ENCODE measurements at regions not wholly inside any gene's neighbourhood (a gene's known extent, or its start where the extent isn't known, plus 50 kb on each side); places are given as distances from the start of the nearest gene placed in this dataset.

- Histone ChIP-seq H3K4me3 (ENCODE audit: low read length) (no peak overlapping the region), H3K27me3 (ENCODE audit: control insufficient read depth, insufficient read depth, low read length) (peaks cover 12% of the 10 kb centered on the region), H3K4me1 (ENCODE audit: control insufficient read depth, insufficient read depth, low read length) (peaks cover 7% of the 10 kb centered on the region), H3K9ac (ENCODE audit: low read depth, low read length) (no peak overlapping the region), H3K4me2 (ENCODE audit: low read length) (no peak overlapping the region), H3K36me3 (ENCODE audit: insufficient read depth, low read length) (no peaks in the 10 kb centered on the region), H3K9me3 (replicated peaks; ENCODE audit: low read length) (no peaks in the 10 kb centered on the region)
Measured at GRCh38 chr5:124397317-124397716, 349.1 kb downstream of the ZNF608 start.

- Histone ChIP-seq H3K27me3 (ENCODE audit: control insufficient read depth, insufficient read depth, low read length) (peaks cover 12% of the 10 kb centered on the region), H3K9me3 (replicated peaks; ENCODE audit: low read length) (no peaks in the 10 kb centered on the region), H3K4me3 (ENCODE audit: low read length) (no peak overlapping the region), H3K36me3 (ENCODE audit: insufficient read depth, low read length) (no peaks in the 10 kb centered on the region), H3K4me1 (ENCODE audit: control insufficient read depth, insufficient read depth, low read length) (no peaks in the 10 kb centered on the region), H3K4me2 (ENCODE audit: low read length) (no peak overlapping the region), H3K9ac (ENCODE audit: low read depth, low read length) (no peak overlapping the region)
Measured at GRCh38 chr5:124395926-124396325, 350.5 kb downstream of the ZNF608 start.

- no peaks in the 10 kb centered on the region for H3K36me3 ChIP-seq (ENCODE audit: insufficient read depth, low read length)
- H3K27me3 ChIP-seq (ENCODE audit: control insufficient read depth, insufficient read depth, low read length) = peaks cover 12% of the 10 kb centered on the region
- H3K4me1 ChIP-seq (ENCODE audit: control insufficient read depth, insufficient read depth, low read length) = no peaks in the 10 kb centered on the region
- no peak overlapping the region for H3K9ac ChIP-seq (ENCODE audit: low read depth, low read length)
- peaks cover 2% of the 10 kb centered on the region for H3K9me3 ChIP-seq (replicated peaks; ENCODE audit: low read length)
- H3K4me2 ChIP-seq (ENCODE audit: low read length) = no peak overlapping the region
- H3K4me3 ChIP-seq (ENCODE audit: low read length) = no peak overlapping the region
Measured at GRCh38 chr5:124395287-124395686, 351.2 kb downstream of the ZNF608 start.

GRCh38 chr5:124394700-124395245, 351.7 kb downstream of the ZNF608 start:
- H3K4me2 ChIP-seq (ENCODE audit: low read length) = no peak overlapping the region
- H3K4me3 ChIP-seq (ENCODE audit: low read length) = no peak overlapping the region
- peaks cover 2% of the 10 kb centered on the region for H3K9me3 ChIP-seq (replicated peaks; ENCODE audit: low read length)
- H3K9ac ChIP-seq (ENCODE audit: low read depth, low read length) = no peak overlapping the region
- no peaks in the 10 kb centered on the region for H3K36me3 ChIP-seq (ENCODE audit: insufficient read depth, low read length)
- peaks cover 12% of the 10 kb centered on the region for H3K27me3 ChIP-seq (ENCODE audit: control insufficient read depth, insufficient read depth, low read length)
- no peaks in the 10 kb centered on the region for H3K4me1 ChIP-seq (ENCODE audit: control insufficient read depth, insufficient read depth, low read length)

GRCh38 chr5:124393584-124394379, 352.7 kb downstream of the ZNF608 start:
- H3K9me3 ChIP-seq (replicated peaks; ENCODE audit: low read length) = peaks cover 2% of the 10 kb centered on the region
- H3K4me1 ChIP-seq (ENCODE audit: control insufficient read depth, insufficient read depth, low read length) = no peaks in the 10 kb centered on the region
- no peak overlapping the region for H3K4me2 ChIP-seq (ENCODE audit: low read length)
- H3K4me3 ChIP-seq (ENCODE audit: low read length) = no peak overlapping the region
- peaks cover 12% of the 10 kb centered on the region for H3K27me3 ChIP-seq (ENCODE audit: control insufficient read depth, insufficient read depth, low read length)
- H3K9ac ChIP-seq (ENCODE audit: low read depth, low read length) = no peak overlapping the region
- H3K36me3 ChIP-seq (ENCODE audit: insufficient read depth, low read length) = no peaks in the 10 kb centered on the region

- Histone ChIP-seq H3K4me2 (ENCODE audit: low read length) (no peak overlapping the region), H3K9me3 (replicated peaks; ENCODE audit: low read length) (peaks cover 3% of the 10 kb centered on the region), H3K4me3 (ENCODE audit: low read length) (no peak overlapping the region), H3K4me1 (ENCODE audit: control insufficient read depth, insufficient read depth, low read length) (no peaks in the 10 kb centered on the region), H3K36me3 (ENCODE audit: insufficient read depth, low read length) (no peaks in the 10 kb centered on the region), H3K9ac (ENCODE audit: low read depth, low read length) (no peak overlapping the region), H3K27me3 (ENCODE audit: control insufficient read depth, insufficient read depth, low read length) (no peaks in the 10 kb centered on the region)
Measured at GRCh38 chr5:124383693-124384092, 362.7 kb downstream of the ZNF608 start.

GRCh38 chr5:124377386-124377785, 369.1 kb downstream of the ZNF608 start:
- no peak overlapping the region for H3K4me2 ChIP-seq (ENCODE audit: low read length)
- H3K9me3 ChIP-seq (replicated peaks; ENCODE audit: low read length) = no peaks in the 10 kb centered on the region
- H3K4me3 ChIP-seq (ENCODE audit: low read length) = no peak overlapping the region
- H3K27me3 ChIP-seq (ENCODE audit: control insufficient read depth, insufficient read depth, low read length) = no peaks in the 10 kb centered on the region
- H3K9ac ChIP-seq (ENCODE audit: low read depth, low read length) = no peak overlapping the region
- no peaks in the 10 kb centered on the region for H3K36me3 ChIP-seq (ENCODE audit: insufficient read depth, low read length)
- H3K4me1 ChIP-seq (ENCODE audit: control insufficient read depth, insufficient read depth, low read length) = no peaks in the 10 kb centered on the region

- Histone ChIP-seq H3K4me3 (ENCODE audit: low read length) (no peak overlapping the region), H3K27me3 (ENCODE audit: control insufficient read depth, insufficient read depth, low read length) (no peaks in the 10 kb centered on the region), H3K4me2 (ENCODE audit: low read length) (no peak overlapping the region), H3K9me3 (replicated peaks; ENCODE audit: low read length) (no peaks in the 10 kb centered on the region), H3K36me3 (ENCODE audit: insufficient read depth, low read length) (no peaks in the 10 kb centered on the region), H3K4me1 (ENCODE audit: control insufficient read depth, insufficient read depth, low read length) (no peaks in the 10 kb centered on the region), H3K9ac (ENCODE audit: low read depth, low read length) (no peak overlapping the region)
Measured at GRCh38 chr5:124373883-124374282, 372.6 kb downstream of the ZNF608 start.

GRCh38 chr5:124372457-124372856, 374.0 kb downstream of the ZNF608 start:
- no peaks in the 10 kb centered on the region for H3K36me3 ChIP-seq (ENCODE audit: insufficient read depth, low read length)
- no peaks in the 10 kb centered on the region for H3K27me3 ChIP-seq (ENCODE audit: control insufficient read depth, insufficient read depth, low read length)
- H3K9ac ChIP-seq (ENCODE audit: low read depth, low read length) = no peak overlapping the region
- no peaks in the 10 kb centered on the region for H3K4me1 ChIP-seq (ENCODE audit: control insufficient read depth, insufficient read depth, low read length)
- H3K4me2 ChIP-seq (ENCODE audit: low read length) = no peak overlapping the region
- H3K4me3 ChIP-seq (ENCODE audit: low read length) = no peak overlapping the region
- no peaks in the 10 kb centered on the region for H3K9me3 ChIP-seq (replicated peaks; ENCODE audit: low read length)

GRCh38 chr5:124371111-124371706, 375.2 kb downstream of the ZNF608 start:
- H3K36me3 ChIP-seq (ENCODE audit: insufficient read depth, low read length) = no peaks in the 10 kb centered on the region
- no peaks in the 10 kb centered on the region for H3K27me3 ChIP-seq (ENCODE audit: control insufficient read depth, insufficient read depth, low read length)
- no peak overlapping the region for H3K4me3 ChIP-seq (ENCODE audit: low read length)
- H3K4me1 ChIP-seq (ENCODE audit: control insufficient read depth, insufficient read depth, low read length) = no peaks in the 10 kb centered on the region
- H3K4me2 ChIP-seq (ENCODE audit: low read length) = no peak overlapping the region
- no peaks in the 10 kb centered on the region for H3K9me3 ChIP-seq (replicated peaks; ENCODE audit: low read length)
- no peak overlapping the region for H3K9ac ChIP-seq (ENCODE audit: low read depth, low read length)

GRCh38 chr5:124370601-124371000, 375.8 kb downstream of the ZNF608 start:
- no peaks in the 10 kb centered on the region for H3K9me3 ChIP-seq (replicated peaks; ENCODE audit: low read length)
- H3K36me3 ChIP-seq (ENCODE audit: insufficient read depth, low read length) = no peaks in the 10 kb centered on the region
- no peaks in the 10 kb centered on the region for H3K27me3 ChIP-seq (ENCODE audit: control insufficient read depth, insufficient read depth, low read length)
- H3K4me2 ChIP-seq (ENCODE audit: low read length) = no peak overlapping the region
- H3K4me3 ChIP-seq (ENCODE audit: low read length) = no peak overlapping the region
- no peaks in the 10 kb centered on the region for H3K4me1 ChIP-seq (ENCODE audit: control insufficient read depth, insufficient read depth, low read length)
- no peak overlapping the region for H3K9ac ChIP-seq (ENCODE audit: low read depth, low read length)

Measured in skeletal muscle satellite cell (primary cell).